HEK293 (cell line): ENCODE measurements at regions not wholly inside any gene's neighbourhood (a gene's known extent, or its start where the extent isn't known, plus 50 kb on each side); places are given as distances from the start of the nearest gene placed in this dataset.

Source experiments
- CTCF ChIA-PET: fragments of 350-600 bp; formaldehyde crosslinking; extraction: SDS; loops from one replicate; lab custom pipeline; 2021; ENCODE audit warnings: antibody characterized with exemption; lab: Yijun Ruan, JAX
- POLR2A ChIA-PET: fragments of 300-600 bp; formaldehyde crosslinking; extraction: SDS; loops from one replicate; lab custom pipeline; 2020; ENCODE audit warnings: antibody characterized with exemption, inconsistent platforms; lab: Yijun Ruan, JAX
- H3K27ac ChIP-seq: fragments of 200-500 bp; sonication (Bioruptor generic); 2 replicates; pipeline ENCODE4 v1.5.1; 2014; ENCODE audit warnings: low read depth, low read length, control low read depth, inconsistent platforms; ENCODE audit errors: extremely low read depth
- H3K36me3 ChIP-seq, 2 experiments: fragments of 200-500 bp in 1 of 2; sonication (Bioruptor generic) in 1 of 2; 1 replicate in 1 of 2; 2 replicates in 1 of 2; pipeline ENCODE4 v1.5.1; 2014 to 2017; ENCODE audit warnings: inconsistent platforms in 2 of 2, low read length in 2 of 2; ENCODE audit not compliant: control insufficient read depth in 2 of 2, insufficient read depth in 1 of 2
- H3K4me1 ChIP-seq: fragments of 200-500 bp; sonication (Bioruptor generic); 2 replicates; pipeline ENCODE4 v1.5.1; 2014; ENCODE audit warnings: mild to moderate bottlenecking, low read length, inconsistent platforms; ENCODE audit not compliant: control insufficient read depth, insufficient read depth
- H3K4me3 ChIP-seq: 2 replicates; pipeline ENCODE4 v1.5.1; 2011; ENCODE audit warnings: low read depth, mild to moderate bottlenecking, control low read depth, low read length, moderate library complexity
- H3K9me3 ChIP-seq: fragments of 200-500 bp; sonication (Bioruptor generic); 2 replicates; pipeline ENCODE4 v1.5.1; 2014; ENCODE audit warnings: low read depth, low read length, inconsistent platforms; ENCODE audit not compliant: control insufficient read depth, insufficient read depth
- OSR2 ChIP-seq: fragments of 450-650 bp; formaldehyde crosslinking; IDR thresholded peaks from 2 replicates; pipeline ENCODE4 v1.5.1; 2016; ENCODE audit warnings: missing biosample characterization, missing genetic modification characterization
- SP3 ChIP-seq: fragments of 450-650 bp; formaldehyde crosslinking; IDR thresholded peaks from 2 replicates; pipeline ENCODE4 v1.5.1; 2016; ENCODE audit warnings: missing biosample characterization, missing genetic modification characterization
- ZBTB17 ChIP-seq: fragments of 450-650 bp; formaldehyde crosslinking; IDR thresholded peaks from 2 replicates; pipeline ENCODE4 v1.5.1; 2016; ENCODE audit warnings: missing biosample characterization, missing genetic modification characterization
- ZFP41 ChIP-seq: fragments of 450-650 bp; formaldehyde crosslinking; IDR thresholded peaks from 2 replicates; pipeline ENCODE4 v1.5.1; 2016; ENCODE audit warnings: missing biosample characterization, missing genetic modification characterization, borderline replicate concordance
- ZNF157 ChIP-seq: fragments of 450-650 bp; formaldehyde crosslinking; IDR thresholded peaks from 2 replicates; pipeline ENCODE4 v1.5.1; 2016; ENCODE audit warnings: missing biosample characterization, missing genetic modification characterization
- ZNF175 ChIP-seq: fragments of 450-650 bp; formaldehyde crosslinking; IDR thresholded peaks from 2 replicates; pipeline ENCODE4 v1.5.1; 2016; ENCODE audit warnings: missing biosample characterization, missing genetic modification characterization
- ZNF19 ChIP-seq: fragments of 450-650 bp; formaldehyde crosslinking; IDR thresholded peaks from 2 replicates; pipeline ENCODE4; 2016; ENCODE audit warnings: missing biosample characterization, missing genetic modification characterization, low read depth
- ZNF311 ChIP-seq: fragments of 450-650 bp; formaldehyde crosslinking; IDR thresholded peaks from 2 replicates; pipeline ENCODE4 v1.5.1; 2017; ENCODE audit warnings: missing biosample characterization, missing genetic modification characterization, borderline replicate concordance
- ZNF423 ChIP-seq: fragments of 450-650 bp; formaldehyde crosslinking; IDR thresholded peaks from 2 replicates; pipeline ENCODE4 v1.5.1; 2016; ENCODE audit warnings: missing biosample characterization, missing genetic modification characterization
- ZNF529 ChIP-seq: fragments of 450-650 bp; formaldehyde crosslinking; IDR thresholded peaks from 2 replicates; pipeline ENCODE4 v1.5.1; 2017; ENCODE audit warnings: missing genetic modification characterization, missing biosample characterization; ENCODE audit not compliant: insufficient replicate concordance
- ZNF555 ChIP-seq: fragments of 450-650 bp; formaldehyde crosslinking; conservative IDR thresholded peaks from 2 replicates; pipeline ENCODE4 v1.5.1; 2017; ENCODE audit warnings: missing biosample characterization, mild to moderate bottlenecking, missing genetic modification characterization, inconsistent platforms
- ZNF658 ChIP-seq: fragments of 450-650 bp; formaldehyde crosslinking; IDR thresholded peaks from 2 replicates; pipeline ENCODE4; 2016; ENCODE audit warnings: missing biosample characterization, missing genetic modification characterization
- ZNF670 ChIP-seq: fragments of 450-650 bp; formaldehyde crosslinking; IDR thresholded peaks from 2 replicates; pipeline ENCODE4 v1.5.1; 2016; ENCODE audit warnings: missing biosample characterization, missing genetic modification characterization, low read depth
- ZNF747 ChIP-seq: fragments of 450-650 bp; formaldehyde crosslinking; IDR thresholded peaks from 2 replicates; pipeline ENCODE4 v1.5.1; 2016; ENCODE audit warnings: missing biosample characterization, missing genetic modification characterization
- TF ChIP-seq, protein P1 (sequence below): fragments of 450-650 bp; formaldehyde crosslinking; IDR thresholded peaks from 2 replicates; pipeline ENCODE4 v1.5.1; 2016; ENCODE audit warnings: missing biosample characterization, missing genetic modification characterization, low read depth
- TF ChIP-seq, protein P2 (sequence below): fragments of 450-650 bp; IDR thresholded peaks from 2 replicates; pipeline ENCODE4 v1.5.1; 2018; ENCODE audit warnings: missing biosample characterization, mild to moderate bottlenecking, missing genetic modification characterization
- TF ChIP-seq, protein P3 (sequence below): fragments of 450-650 bp; formaldehyde crosslinking; IDR thresholded peaks from 2 replicates; pipeline ENCODE4 v1.5.1; 2016; ENCODE audit warnings: missing biosample characterization, missing genetic modification characterization
- TF ChIP-seq, protein P4 (sequence below): fragments of 450-650 bp; formaldehyde crosslinking; IDR thresholded peaks from 2 replicates; pipeline ENCODE4 v1.5.1; 2016; ENCODE audit warnings: missing biosample characterization, missing genetic modification characterization, borderline replicate concordance

DNA sequence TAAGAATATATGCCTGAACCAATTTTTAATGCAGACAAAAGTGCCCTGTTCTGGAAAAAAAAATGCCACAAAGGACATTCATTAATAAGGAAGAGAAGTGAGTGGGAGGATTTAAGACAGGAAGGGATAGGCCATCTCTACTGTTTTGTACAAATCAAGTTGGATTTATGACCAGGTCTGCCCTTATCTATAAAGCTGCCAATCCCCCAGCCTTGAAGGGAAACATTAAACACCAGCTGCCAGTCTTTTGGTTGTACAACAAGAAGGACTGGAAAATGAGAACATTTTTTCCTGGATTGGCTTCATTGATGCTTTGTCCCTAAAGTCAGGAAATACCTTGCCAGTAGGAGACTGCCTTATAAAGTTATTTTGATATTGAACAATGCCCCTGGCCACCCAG, 444.0 kb downstream of the NPHP4 start:
- no peaks in the 10 kb centered on the region for H3K9me3 ChIP-seq
- TF ChIP-seq ZNF658 (tag by site-specific recombination) (no peak), OSR2 (no peak), ZNF670 (tag by site-specific recombination) (no peak), ZNF529 (no peak), ZNF423 (tag by site-specific recombination) (no peak)
- H3K36me3 ChIP-seq, result no peaks in the 10 kb centered on the region
- ChIA-PET POLR2A (no interaction called here), CTCF (no interaction called here)
- no peaks in the 10 kb centered on the region for H3K4me1 ChIP-seq
- H3K4me3 ChIP-seq, result no peak overlapping the region
- no peak overlapping the region for H3K27ac ChIP-seq

DNA sequence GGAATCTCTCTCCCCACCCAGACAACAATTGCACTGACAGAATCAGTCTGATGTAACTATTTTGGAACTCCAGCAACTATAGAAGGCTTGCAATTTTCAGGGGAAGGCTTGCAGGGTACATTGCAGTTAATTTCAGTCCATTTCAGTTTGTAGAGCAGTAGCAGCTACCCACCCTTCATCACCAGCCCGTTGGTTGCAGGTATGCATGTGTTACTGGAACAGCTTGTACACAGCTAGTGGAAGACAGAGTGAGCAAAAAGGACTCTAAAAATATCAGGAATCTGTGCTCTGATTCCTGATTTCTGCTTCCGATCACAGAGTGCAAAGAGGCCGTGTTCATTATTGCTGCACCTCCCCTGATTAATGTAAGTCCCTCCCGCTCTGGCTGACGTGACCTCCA, 449.0 kb downstream of the NPHP4 start:
- Histone ChIP-seq H3K4me1 (no peaks in the 10 kb centered on the region), H3K36me3 (no peaks in the 10 kb centered on the region), H3K27ac (no peak overlapping the region), H3K4me3 (no peak overlapping the region), H3K9me3 (no peaks in the 10 kb centered on the region)
- POLR2A ChIA-PET, result no interaction called here
- TF ChIP-seq, protein P1, sequence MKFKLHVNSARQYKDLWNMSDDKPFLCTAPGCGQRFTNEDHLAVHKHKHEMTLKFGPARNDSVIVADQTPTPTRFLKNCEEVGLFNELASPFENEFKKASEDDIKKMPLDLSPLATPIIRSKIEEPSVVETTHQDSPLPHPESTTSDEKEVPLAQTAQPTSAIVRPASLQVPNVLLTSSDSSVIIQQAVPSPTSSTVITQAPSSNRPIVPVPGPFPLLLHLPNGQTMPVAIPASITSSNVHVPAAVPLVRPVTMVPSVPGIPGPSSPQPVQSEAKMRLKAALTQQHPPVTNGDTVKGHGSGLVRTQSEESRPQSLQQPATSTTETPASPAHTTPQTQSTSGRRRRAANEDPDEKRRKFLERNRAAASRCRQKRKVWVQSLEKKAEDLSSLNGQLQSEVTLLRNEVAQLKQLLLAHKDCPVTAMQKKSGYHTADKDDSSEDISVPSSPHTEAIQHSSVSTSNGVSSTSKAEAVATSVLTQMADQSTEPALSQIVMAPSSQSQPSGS, result no peak
- TF ChIP-seq ZNF175 (tag by site-specific recombination), result no peak
- TF ChIP-seq, protein P2, sequence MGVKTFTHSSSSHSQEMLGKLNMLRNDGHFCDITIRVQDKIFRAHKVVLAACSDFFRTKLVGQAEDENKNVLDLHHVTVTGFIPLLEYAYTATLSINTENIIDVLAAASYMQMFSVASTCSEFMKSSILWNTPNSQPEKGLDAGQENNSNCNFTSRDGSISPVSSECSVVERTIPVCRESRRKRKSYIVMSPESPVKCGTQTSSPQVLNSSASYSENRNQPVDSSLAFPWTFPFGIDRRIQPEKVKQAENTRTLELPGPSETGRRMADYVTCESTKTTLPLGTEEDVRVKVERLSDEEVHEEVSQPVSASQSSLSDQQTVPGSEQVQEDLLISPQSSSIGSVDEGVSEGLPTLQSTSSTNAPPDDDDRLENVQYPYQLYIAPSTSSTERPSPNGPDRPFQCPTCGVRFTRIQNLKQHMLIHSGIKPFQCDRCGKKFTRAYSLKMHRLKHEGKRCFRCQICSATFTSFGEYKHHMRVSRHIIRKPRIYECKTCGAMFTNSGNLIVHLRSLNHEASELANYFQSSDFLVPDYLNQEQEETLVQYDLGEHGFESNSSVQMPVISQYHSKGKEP (tag by site-specific recombination), result no peak
- no peak for TF ChIP-seq ZNF19 (tag by site-specific recombination)
- TF ChIP-seq ZFP41, result no peak
- TF ChIP-seq, protein P3, sequence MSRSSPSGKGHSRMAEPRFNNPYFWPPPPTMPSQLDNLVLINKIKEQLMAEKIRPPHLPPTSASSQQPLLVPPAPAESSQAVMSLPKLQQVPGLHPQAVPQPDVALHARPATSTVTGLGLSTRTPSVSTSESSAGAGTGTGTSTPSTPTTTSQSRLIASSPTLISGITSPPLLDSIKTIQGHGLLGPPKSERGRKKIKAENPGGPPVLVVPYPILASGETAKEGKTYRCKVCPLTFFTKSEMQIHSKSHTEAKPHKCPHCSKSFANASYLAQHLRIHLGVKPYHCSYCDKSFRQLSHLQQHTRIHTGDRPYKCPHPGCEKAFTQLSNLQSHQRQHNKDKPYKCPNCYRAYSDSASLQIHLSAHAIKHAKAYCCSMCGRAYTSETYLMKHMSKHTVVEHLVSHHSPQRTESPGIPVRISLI (tag by site-specific recombination), result no peak
- TF ChIP-seq, protein P4, sequence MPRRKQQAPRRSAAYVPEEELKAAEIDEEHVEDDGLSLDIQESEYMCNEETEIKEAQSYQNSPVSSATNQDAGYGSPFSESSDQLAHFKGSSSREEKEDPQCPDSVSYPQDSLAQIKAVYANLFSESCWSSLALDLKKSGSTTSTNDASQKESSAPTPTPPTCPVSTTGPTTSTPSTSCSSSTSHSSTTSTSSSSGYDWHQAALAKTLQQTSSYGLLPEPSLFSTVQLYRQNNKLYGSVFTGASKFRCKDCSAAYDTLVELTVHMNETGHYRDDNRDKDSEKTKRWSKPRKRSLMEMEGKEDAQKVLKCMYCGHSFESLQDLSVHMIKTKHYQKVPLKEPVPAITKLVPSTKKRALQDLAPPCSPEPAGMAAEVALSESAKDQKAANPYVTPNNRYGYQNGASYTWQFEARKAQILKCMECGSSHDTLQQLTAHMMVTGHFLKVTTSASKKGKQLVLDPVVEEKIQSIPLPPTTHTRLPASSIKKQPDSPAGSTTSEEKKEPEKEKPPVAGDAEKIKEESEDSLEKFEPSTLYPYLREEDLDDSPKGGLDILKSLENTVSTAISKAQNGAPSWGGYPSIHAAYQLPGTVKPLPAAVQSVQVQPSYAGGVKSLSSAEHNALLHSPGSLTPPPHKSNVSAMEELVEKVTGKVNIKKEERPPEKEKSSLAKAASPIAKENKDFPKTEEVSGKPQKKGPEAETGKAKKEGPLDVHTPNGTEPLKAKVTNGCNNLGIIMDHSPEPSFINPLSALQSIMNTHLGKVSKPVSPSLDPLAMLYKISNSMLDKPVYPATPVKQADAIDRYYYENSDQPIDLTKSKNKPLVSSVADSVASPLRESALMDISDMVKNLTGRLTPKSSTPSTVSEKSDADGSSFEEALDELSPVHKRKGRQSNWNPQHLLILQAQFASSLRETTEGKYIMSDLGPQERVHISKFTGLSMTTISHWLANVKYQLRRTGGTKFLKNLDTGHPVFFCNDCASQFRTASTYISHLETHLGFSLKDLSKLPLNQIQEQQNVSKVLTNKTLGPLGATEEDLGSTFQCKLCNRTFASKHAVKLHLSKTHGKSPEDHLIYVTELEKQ (tag by site-specific recombination), result no peak
- no peak for TF ChIP-seq ZNF658 (tag by site-specific recombination)
- no peak for TF ChIP-seq ZBTB17 (tag by site-specific recombination)
- no peak for TF ChIP-seq SP3 (tag by site-specific recombination)
- TF ChIP-seq ZNF311 (tag by site-specific recombination), result no peak
- no peak for TF ChIP-seq ZNF555
- TF ChIP-seq ZNF157, result no peak
- TF ChIP-seq ZNF747, result no peak
- CTCF ChIA-PET, result no interaction called here
